22Rv1 (cell line): ENCODE measurements at regions not wholly inside any gene's neighbourhood (a gene's known extent, or its start where the extent isn't known, plus 50 kb on each side); places are given as distances from the start of the nearest gene placed in this dataset.

Experiments
- H3K27ac ChIP-seq: fragments of 450-650 bp; 2 replicates; pipeline ENCODE4 v1.5.1; 2017
- ZFX ChIP-seq: fragments of 450-650 bp; IDR thresholded peaks from 2 replicates; pipeline ENCODE4 v1.6.1; 2017; ENCODE audit warnings: antibody characterized with exemption, borderline replicate concordance
- TF ChIP-seq, protein P1 (sequence below): fragments of 450-650 bp; IDR thresholded peaks from 2 replicates; pipeline ENCODE4 v1.5.1; 2017; ENCODE audit warnings: mild to moderate bottlenecking

DNA sequence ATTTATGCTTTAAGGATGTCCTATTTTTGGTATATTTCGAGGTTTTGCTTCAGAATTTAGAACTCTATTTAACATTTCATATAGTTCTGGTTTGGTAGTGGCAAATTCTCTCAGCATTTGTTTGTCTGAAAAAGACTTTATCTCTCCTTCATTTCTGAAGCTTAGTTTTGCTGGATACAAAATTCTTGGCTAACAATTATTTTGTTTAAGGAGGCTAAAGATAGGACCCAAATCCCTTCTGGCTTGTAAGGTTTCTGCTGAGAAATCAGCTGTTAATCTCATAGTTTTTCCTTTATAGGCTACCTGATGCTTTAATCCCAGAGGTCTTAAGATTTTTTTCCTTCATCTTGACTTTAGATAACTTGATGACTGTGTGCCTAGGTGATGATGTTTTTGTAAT is 162.7 kb upstream of the B3GAT2 start:
- H3K27ac ChIP-seq, result no peak overlapping the region
- no peak for TF ChIP-seq ZFX
- TF ChIP-seq, protein P1, sequence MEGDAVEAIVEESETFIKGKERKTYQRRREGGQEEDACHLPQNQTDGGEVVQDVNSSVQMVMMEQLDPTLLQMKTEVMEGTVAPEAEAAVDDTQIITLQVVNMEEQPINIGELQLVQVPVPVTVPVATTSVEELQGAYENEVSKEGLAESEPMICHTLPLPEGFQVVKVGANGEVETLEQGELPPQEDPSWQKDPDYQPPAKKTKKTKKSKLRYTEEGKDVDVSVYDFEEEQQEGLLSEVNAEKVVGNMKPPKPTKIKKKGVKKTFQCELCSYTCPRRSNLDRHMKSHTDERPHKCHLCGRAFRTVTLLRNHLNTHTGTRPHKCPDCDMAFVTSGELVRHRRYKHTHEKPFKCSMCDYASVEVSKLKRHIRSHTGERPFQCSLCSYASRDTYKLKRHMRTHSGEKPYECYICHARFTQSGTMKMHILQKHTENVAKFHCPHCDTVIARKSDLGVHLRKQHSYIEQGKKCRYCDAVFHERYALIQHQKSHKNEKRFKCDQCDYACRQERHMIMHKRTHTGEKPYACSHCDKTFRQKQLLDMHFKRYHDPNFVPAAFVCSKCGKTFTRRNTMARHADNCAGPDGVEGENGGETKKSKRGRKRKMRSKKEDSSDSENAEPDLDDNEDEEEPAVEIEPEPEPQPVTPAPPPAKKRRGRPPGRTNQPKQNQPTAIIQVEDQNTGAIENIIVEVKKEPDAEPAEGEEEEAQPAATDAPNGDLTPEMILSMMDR, result no peak

DNA sequence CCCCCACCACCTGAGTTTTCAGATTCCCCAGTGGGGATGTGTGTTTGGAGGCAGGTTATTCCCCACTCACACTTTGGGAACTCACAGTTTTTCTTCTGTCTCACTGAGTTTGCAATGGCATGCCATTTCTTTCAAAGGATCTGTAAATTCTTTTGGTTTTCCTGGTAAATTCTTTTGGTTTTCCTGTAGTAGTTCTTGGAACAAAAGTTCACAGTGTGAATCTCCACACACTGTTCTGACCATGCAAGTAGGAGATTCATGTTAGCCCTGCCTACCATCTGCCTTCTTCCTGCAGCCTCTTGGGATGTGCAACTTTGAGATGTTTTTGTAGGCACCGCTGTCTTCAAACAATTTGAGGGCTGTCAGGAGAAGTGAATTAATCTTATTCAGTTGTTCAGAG is 165.6 kb upstream of the OGFRL1 start:
- H3K27ac ChIP-seq, result no peak overlapping the region
- TF ChIP-seq, protein P1, result no peak
- TF ChIP-seq ZFX, result no peak

DNA sequence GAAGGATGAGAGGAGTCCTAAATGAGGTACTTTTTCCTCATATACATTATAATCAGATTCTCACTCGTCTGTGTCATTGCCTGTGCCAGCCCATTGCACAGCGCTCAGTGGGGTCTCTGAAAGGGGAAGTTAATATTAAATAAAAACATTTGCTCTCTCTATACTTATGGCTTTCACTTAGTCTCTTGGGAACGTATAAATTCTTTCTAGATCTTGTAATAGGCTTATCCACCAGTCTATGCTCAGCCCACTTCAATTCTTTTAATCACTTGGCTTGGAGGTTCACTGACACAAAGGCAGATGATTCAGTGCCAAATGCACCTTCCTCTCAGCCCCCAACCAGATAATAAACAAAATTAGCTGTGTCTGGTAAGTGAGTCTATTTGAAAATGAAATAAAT is 164.3 kb upstream of the OGFRL1 start:
- no peak overlapping the region for H3K27ac ChIP-seq
- no peak for TF ChIP-seq ZFX
- TF ChIP-seq, protein P1, result no peak

DNA sequence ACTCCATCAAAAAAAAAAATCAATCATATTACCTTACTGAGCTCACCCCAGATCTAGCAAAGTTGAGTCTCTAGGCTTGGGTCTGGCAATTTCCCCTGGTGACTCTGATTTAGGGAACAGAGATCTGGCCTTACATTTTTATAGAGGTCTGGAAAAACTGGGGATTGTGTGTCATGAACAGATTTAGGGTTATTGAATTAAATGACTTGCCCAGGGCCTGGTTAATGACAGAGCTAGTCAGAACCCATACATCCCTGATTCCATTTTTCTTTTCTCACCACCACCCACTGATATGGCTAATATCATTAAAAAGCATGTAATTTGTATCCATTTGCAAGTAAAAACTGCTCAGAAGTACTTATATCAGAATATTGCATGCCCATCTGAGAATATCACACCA is 163.4 kb upstream of the OGFRL1 start:
- no peak for TF ChIP-seq ZFX
- TF ChIP-seq, protein P1, result no peak
- H3K27ac ChIP-seq, result no peak overlapping the region

DNA sequence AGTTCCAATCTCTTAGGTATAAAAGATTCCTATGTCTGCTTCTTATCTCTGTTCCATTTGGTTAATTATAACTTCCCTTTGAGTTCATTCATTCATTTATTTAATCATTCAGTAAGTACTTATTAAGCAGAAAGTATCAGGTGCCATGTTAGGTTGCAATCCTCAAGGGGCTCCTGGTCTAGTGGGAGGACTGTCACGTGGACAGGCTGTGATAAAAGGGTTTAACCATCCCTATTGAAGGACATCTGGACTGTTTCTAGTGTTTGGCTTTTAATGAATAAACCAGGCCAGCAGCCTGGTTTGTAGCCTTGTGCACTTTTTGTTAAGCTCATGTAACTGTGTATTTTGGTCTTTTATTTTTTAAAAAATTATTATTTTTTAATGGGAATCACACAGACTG is 162.1 kb upstream of the OGFRL1 start:
- TF ChIP-seq, protein P1, result no peak
- no peak for TF ChIP-seq ZFX
- H3K27ac ChIP-seq, result no peak overlapping the region

DNA sequence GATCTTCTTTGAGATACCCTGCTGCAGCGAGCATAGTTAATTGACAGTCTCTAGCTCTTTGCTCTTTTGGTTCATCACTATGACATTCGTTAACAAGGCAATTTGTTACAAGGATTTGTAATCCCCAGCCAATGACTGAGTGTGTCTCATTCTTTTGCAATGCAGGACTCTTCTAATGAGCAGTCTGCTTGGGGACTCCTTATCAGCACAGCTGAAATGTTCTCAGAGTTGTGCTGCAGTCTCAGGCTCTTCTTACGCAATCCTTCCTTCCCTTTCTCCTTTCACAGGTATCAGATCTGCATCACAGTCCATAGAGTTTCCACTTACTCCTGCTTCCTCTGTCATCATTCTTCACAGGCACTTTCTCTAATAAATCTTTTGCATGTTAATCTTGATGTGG is 161.2 kb upstream of the OGFRL1 start:
- no peak for TF ChIP-seq ZFX
- H3K27ac ChIP-seq, result no peak overlapping the region

DNA sequence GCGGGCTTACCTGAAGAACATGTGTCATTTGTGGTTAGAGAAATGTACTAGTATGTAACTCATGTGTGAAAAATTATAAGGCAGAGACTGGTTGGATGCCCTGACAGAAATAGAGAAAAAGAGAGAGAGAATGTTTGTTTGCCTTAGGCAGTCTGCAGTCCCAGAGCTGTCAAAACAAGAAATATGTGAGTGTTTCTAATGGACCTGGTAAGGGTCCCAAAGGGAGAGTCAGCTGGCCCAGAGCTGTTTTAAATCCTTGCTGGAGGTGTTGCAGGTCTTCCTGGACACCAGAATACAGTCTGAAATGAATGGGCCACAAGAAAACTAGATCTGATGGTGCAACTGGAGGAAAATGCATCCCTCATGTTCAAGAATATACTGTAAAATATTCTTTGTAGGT is 158.3 kb upstream of the OGFRL1 start:
- no peak overlapping the region for H3K27ac ChIP-seq
- TF ChIP-seq, protein P1, result no peak
- TF ChIP-seq ZFX, result no peak

DNA sequence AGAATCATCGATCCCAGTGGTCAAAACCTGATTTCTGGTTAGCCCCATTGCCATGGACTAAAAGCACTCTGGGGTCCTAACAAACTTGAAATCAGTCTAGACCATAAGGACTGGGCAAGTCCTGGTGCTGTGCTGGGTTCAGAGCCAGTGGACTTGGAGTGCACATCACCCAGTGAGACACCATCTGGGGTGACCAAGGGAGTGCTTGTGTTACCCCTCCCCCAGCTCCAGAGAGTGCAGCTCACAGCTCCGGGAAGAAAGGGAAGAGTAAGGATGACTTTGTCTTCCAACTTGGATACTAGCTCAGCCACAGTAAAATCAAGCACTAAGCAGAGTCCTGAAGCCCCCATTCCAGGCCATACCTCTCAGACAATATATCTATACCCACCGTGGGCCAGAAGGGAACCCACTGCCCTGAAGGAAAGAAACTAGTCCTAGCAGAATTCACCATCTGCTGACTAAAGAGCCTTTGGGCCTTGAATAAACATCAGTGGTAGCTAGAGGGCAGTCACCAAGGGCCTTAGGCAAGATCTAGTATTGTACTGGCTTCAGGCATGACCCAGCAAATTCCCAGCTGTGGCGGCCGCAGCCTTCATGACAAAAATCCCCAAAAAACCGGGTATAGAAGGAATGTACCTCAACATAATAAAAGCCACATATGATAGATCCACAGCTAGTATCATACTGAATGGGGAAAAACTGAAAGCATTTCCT is 153.5 kb upstream of the OGFRL1 start:
- no peak overlapping the region for H3K27ac ChIP-seq
- TF ChIP-seq, protein P1, result no peak
- TF ChIP-seq ZFX, result no peak
